Spinal cord (tissue), 9 donors: ENCODE measurements at regions not wholly inside any gene's neighbourhood (a gene's known extent, or its start where the extent isn't known, plus 50 kb on each side); places are given as distances from the start of the nearest gene placed in this dataset.

Source experiments
- DNase-seq, 6 donors: peaks; one replicate each; pipeline versions ENCODE4 v3.0.0 to v3.0.0-alpha.2; 2013 to 2015; ENCODE audit warnings: low spot score in 6 of 6, low read depth in 4 of 6
- H3K27ac ChIP-seq: one replicate; pipeline ENCODE4 v1.5.1; 2013; ENCODE audit warnings: low read depth, low read length, control low read depth
- H3K27me3 ChIP-seq: one replicate; pipeline ENCODE4 v1.6.1; 2013; ENCODE audit warnings: low read length; ENCODE audit not compliant: control insufficient read depth, insufficient read depth
- H3K36me3 ChIP-seq: one replicate; pipeline ENCODE4 v1.6.1; 2013; ENCODE audit warnings: low read length; ENCODE audit not compliant: control insufficient read depth, insufficient read depth
- H3K4me1 ChIP-seq: one replicate; pipeline ENCODE4 v1.6.1; 2013; ENCODE audit warnings: low read length; ENCODE audit not compliant: control insufficient read depth, insufficient read depth
- H3K4me3 ChIP-seq: one replicate; pipeline ENCODE4 v1.5.1; 2013; ENCODE audit warnings: low read depth, low read length, control low read depth
- H3K9me3 ChIP-seq: one replicate; pipeline ENCODE4 v1.6.1; 2013; ENCODE audit warnings: low read length; ENCODE audit not compliant: control insufficient read depth, insufficient read depth
- WGBS: methylation state at CpG from one replicate; pipeline ENCODE4 v1.1.5; 2013; ENCODE audit warnings: missing lambda C conversion rate; ENCODE audit not compliant: insufficient coverage; 5-methylcytosine and 5-hydroxymethylcytosine counted together
- donor health status: healthy.

DNA sequence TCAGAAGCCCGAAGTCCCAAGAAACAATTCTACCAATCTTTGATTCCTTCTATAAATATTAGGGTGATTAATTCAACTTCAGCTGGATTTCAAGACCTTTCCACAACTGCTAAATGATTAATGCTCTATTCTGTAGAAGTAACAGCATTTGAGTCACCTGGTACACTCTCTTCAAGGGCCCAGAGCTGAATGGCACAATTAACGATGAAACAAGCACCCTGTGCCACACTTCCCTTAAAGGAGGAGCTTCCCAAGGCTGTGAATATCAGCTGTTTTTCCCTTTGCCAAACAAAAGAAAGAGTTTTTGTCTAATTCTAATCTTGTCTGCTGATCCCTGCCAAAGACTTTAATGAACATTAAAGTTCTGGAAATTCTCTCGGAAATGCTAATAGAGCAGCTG lies 56.0 kb downstream of the BOD1L2 start:
- no peaks in the 10 kb centered on the region for H3K4me1 ChIP-seq
- no peaks in the 10 kb centered on the region for H3K27me3 ChIP-seq
- H3K36me3 ChIP-seq, result no peaks in the 10 kb centered on the region
- 45% methylated on average over 2 of the region's 3 CpGs for WGBS
- H3K27ac ChIP-seq, result no peak overlapping the region
- no peak for DNase-seq
- no peaks in the 10 kb centered on the region for H3K9me3 ChIP-seq
- no peak overlapping the region for H3K4me3 ChIP-seq

DNA sequence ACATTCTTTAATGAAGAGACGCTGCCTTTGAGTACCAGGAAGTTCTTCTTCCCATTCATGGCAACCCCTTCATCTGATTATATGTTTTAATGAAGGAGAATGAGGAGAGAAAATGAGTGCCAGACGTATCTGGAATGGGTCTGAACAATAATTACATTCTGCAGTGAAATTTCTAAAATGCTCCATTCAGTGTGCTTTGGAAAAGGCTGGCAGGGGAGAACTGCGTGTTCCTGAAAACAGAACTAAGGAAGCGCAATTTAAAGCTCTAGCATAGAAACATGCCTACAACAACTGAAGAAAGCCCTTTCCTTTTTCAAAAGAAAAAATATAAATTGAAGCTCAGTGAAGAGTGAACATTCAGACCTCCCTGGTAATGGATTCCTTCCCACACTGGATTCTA lies 58.8 kb downstream of the BOD1L2 start:
- Histone ChIP-seq H3K36me3 (no peaks in the 10 kb centered on the region), H3K9me3 (no peaks in the 10 kb centered on the region), H3K27me3 (peaks cover 14% of the 10 kb centered on the region), H3K4me3 (no peak overlapping the region), H3K4me1 (peaks cover 10% of the 10 kb centered on the region), H3K27ac (no peak overlapping the region)
- peak in 1 of 6 donors; percentile 23 for DNase-seq
- no CpG with 5 or more reads among the region's 4 CpGs for WGBS

DNA sequence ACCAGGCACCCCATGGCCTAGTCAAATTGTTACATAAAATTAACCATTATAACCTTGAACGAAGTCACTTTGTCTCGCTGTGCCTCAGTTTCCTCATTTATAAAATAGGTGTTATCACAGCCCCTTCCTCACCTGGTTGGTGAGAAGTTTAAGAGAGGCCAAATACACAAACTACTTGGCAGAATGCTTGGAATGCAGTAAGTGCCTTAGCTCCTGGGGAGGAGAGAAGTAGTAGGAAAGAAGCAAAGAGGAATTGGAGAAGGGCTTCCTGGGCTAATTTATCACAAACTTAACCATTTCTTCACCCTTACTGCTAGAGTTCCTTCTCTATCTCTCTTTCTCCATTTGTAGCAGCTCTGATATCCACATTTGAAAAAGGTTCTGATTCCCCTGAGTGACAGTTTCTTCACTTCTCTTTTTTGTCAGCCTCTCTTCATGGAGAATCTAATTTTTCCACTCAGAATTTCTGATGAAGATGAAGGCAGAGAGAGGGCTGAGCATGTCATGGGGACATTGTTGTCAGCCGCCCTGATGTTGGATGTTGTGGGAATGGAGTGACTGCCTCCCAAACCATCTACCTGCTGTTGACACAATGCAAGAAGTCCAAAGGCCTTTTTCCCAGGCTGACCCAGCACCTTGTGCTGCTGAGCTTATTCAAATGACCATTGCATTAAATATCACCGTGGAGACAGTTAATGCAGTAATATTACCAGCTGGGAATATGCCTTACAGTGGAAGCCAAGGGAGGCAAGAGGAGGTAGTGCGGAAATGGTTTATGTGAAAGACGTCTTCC lies 60.4 kb downstream of the BOD1L2 start:
- H3K4me1 ChIP-seq, result peaks cover 10% of the 10 kb centered on the region
- no peaks in the 10 kb centered on the region for H3K9me3 ChIP-seq
- WGBS, result no CpG with 5 or more reads among the region's 6 CpGs
- H3K4me3 ChIP-seq, result no peak overlapping the region
- H3K27ac ChIP-seq, result no peak overlapping the region
- H3K36me3 ChIP-seq, result no peaks in the 10 kb centered on the region
- DNase-seq, result no peak
- peaks cover 14% of the 10 kb centered on the region for H3K27me3 ChIP-seq

DNA sequence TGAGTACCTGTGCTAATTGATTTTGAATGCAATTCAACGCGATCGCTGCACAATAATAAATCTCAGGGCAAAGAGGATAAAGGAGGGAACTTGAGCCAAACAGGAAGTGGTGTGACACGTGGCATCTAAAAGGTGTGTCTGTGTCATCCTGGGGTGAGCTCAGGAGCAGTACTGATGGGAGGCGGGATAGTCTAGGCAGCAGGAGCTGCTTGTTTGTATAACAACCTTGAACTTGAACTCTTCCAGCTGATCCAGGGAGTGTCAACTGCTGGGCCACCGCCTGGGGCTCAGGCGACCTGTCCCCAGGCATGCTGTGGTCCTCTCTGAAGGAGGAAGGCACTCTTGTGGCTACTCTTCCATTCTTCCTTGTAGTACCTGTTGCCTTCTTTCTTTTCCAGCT lies 61.2 kb downstream of the BOD1L2 start:
- Histone ChIP-seq H3K4me3 (no peak overlapping the region), H3K9me3 (no peaks in the 10 kb centered on the region), H3K27ac (no peak overlapping the region), H3K4me1 (peaks cover 10% of the 10 kb centered on the region), H3K27me3 (peaks cover 14% of the 10 kb centered on the region), H3K36me3 (no peaks in the 10 kb centered on the region)
- no peak for DNase-seq
- WGBS, result 77% methylated on average over 7 of the region's 7 CpGs

DNA sequence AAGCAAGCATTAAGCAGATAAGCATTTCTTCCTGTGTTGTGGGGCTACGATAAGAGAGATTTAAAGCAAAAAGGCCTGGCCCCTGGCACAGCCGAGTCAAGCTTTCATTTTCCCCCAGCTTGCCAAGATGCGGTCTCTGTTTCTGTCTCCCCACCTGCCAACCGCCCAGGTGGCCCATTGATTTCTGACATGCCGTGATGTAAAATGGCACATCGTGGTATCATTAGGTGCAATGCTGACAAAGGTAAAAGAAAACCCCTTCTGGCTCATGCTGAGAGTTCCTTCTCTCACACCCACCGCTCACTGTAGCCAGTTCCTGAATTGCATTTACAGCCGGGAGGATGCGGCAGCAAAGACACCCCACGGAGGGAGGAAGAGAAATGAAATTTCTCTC lies 62.8 kb downstream of the BOD1L2 start:
- peak in 2 of 6 donors; percentile 25 to 79 for DNase-seq
- Histone ChIP-seq H3K9me3 (no peaks in the 10 kb centered on the region), H3K27ac (no peak overlapping the region), H3K27me3 (peaks cover 14% of the 10 kb centered on the region), H3K36me3 (no peaks in the 10 kb centered on the region), H3K4me1 (peaks cover 10% of the 10 kb centered on the region), H3K4me3 (no peak overlapping the region)
- WGBS, result 27% methylated on average over 4 of the region's 10 CpGs

- Histone ChIP-seq H3K4me1 (peaks cover 10% of the 10 kb centered on the region), H3K27me3 (peaks cover 14% of the 10 kb centered on the region), H3K4me3 (no peak overlapping the region), H3K27ac (no peak overlapping the region), H3K9me3 (no peaks in the 10 kb centered on the region), H3K36me3 (no peaks in the 10 kb centered on the region)
- DNase-seq, result peak in 2 of 6 donors; percentile 29 to 74
- 12% methylated on average over 7 of the region's 11 CpGs for WGBS
Measured at GRCh38 chr18:57210107-57210715, 63.3 kb downstream of the BOD1L2 start.

DNA sequence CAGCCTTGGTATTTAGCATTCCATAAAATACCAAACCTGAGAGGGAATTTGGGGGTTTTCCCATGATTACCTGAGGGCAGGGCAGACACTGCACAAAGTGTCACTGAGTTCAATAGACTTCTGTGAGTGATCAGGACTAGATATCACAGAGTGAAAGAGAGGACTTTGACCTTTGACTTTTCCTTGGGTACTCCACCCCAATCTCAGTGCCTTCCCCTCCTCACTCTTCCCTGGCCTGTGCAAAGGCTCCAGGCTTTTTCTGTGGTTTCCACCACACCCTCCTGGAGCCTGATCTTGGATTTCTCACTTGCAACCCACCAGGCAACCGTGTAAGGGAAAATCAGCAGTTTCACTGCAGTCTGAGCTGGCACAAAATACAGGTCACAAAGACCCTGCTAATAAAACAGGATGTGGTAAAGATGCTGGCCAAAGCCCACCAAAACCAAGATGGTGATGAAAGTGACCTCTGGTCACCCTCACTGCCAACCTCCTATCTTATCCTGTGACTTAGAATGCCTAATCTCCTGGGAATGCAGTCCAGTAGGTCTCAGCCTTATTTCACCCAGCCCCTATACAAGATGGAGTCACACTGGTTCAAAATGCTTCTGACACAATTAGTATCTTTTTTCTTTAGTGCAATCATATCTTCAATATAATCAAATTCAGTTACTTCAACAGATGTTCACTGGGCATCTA lies 64.0 kb downstream of the BOD1L2 start:
- Histone ChIP-seq H3K27me3 (peaks cover 14% of the 10 kb centered on the region), H3K4me3 (no peak overlapping the region), H3K36me3 (no peaks in the 10 kb centered on the region), H3K9me3 (no peaks in the 10 kb centered on the region), H3K27ac (no peak overlapping the region), H3K4me1 (peaks cover 10% of the 10 kb centered on the region)
- WGBS, result 60% methylated on average over 1 of the region's 1 CpG
- no peak for DNase-seq

DNA sequence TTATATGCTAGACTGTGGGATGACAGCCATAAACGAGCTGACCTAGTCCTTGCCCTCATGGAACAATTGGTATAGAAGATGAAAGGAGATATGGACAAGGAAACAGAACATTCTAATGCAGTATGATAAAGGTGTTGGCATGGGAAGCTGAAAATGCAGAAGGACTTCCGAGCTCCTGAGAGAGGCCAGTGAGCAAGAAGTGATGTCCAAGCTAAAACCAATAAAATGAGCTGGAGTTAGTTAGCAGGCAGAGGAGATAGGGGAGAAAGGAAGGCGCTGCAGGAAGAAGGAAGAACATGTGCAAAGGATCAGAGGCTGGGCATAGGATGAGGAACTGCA lies 64.5 kb downstream of the BOD1L2 start:
- Histone ChIP-seq H3K27ac (no peak overlapping the region), H3K27me3 (peaks cover 14% of the 10 kb centered on the region), H3K36me3 (no peaks in the 10 kb centered on the region), H3K9me3 (no peaks in the 10 kb centered on the region), H3K4me3 (no peak overlapping the region), H3K4me1 (peaks cover 10% of the 10 kb centered on the region)
- WGBS, result 85% methylated on average over 3 of the region's 3 CpGs
- DNase-seq, result no peak

GRCh38 chr18:57211776-57212175 lies 64.9 kb downstream of the BOD1L2 start:
- Histone ChIP-seq H3K36me3 (no peaks in the 10 kb centered on the region), H3K4me1 (peaks cover 10% of the 10 kb centered on the region), H3K27ac (no peak overlapping the region), H3K27me3 (peaks cover 14% of the 10 kb centered on the region), H3K9me3 (no peaks in the 10 kb centered on the region), H3K4me3 (no peak overlapping the region)
- no peak for DNase-seq
- whole genome bisulfite sequencing, result 89% methylated on average over 1 of the region's 1 CpG
